Natural killer cell (primary cell): ENCODE measurements at regions not wholly inside any gene's neighbourhood (a gene's known extent, or its start where the extent isn't known, plus 50 kb on each side); places are given as distances from the start of the nearest gene placed in this dataset.

Source experiments
- ATAC-seq, 3 donors: fragments of 150-1000 bp in 2 of 3; fragments of 200-7000 bp in 1 of 3; cut with Tn5 transposase; 1 replicate in 1 of 3; 2 replicates in 2 of 3; pipeline ENCODE4 v1.10.0; 2021; ENCODE audit warnings: mild to moderate bottlenecking in 2 of 3, moderate library complexity in 2 of 3
- DNase-seq, 2 donors: peaks; one replicate each; pipeline versions ENCODE4 v3.0.0 to v3.0.0-alpha.2; 2013 to 2021; ENCODE audit warnings: mixed read lengths in 1 of 2
- H3K27ac ChIP-seq: one replicate; pipeline ENCODE4 v1.5.1; 2013; ENCODE audit warnings: mild to moderate bottlenecking, low read length
- H3K27me3 ChIP-seq: one replicate; pipeline ENCODE4 v1.6.1; 2013; ENCODE audit warnings: low read length; ENCODE audit not compliant: control insufficient read depth, insufficient read depth
- H3K36me3 ChIP-seq: one replicate; pipeline ENCODE4 v1.6.1; 2013; ENCODE audit warnings: low read length; ENCODE audit not compliant: control insufficient read depth, insufficient read depth
- H3K4me1 ChIP-seq: one replicate; pipeline ENCODE4 v1.6.1; 2013; ENCODE audit warnings: low read length; ENCODE audit not compliant: control insufficient read depth, insufficient read depth
- H3K4me3 ChIP-seq: one replicate; pipeline ENCODE4 v1.5.1; 2013; ENCODE audit warnings: low read length
- H3K9me3 ChIP-seq: one replicate; pipeline ENCODE4 v1.6.1; 2013; ENCODE audit warnings: low read length; ENCODE audit not compliant: control insufficient read depth, insufficient read depth
- H3K27ac Mint-ChIP-seq, 2 donors: one replicate each; pipeline ENCODE4 v1.8.0; 2022; ENCODE audit warnings: mild to moderate bottlenecking in 2 of 2, mixed read lengths in 2 of 2, moderate library complexity in 1 of 2
- H3K27me3 Mint-ChIP-seq, 2 donors: one replicate each; pipeline ENCODE4 v1.8.0; 2022; ENCODE audit warnings: low read depth in 2 of 2, mixed read lengths in 2 of 2
- H3K36me3 Mint-ChIP-seq: one replicate; pipeline ENCODE4 v1.8.0; 2022; ENCODE audit warnings: mixed read lengths
- H3K4me1 Mint-ChIP-seq, 2 donors: one replicate each; pipeline ENCODE4 v1.8.0; 2022; ENCODE audit warnings: mixed read lengths in 2 of 2
- H3K4me3 Mint-ChIP-seq: one replicate; pipeline ENCODE4 v1.8.0; 2022; ENCODE audit warnings: mild to moderate bottlenecking, moderate library complexity, mixed read lengths
- H3K9me3 Mint-ChIP-seq, 2 donors: one replicate each; pipeline ENCODE4 v1.8.0; 2022; ENCODE audit warnings: mixed read lengths in 2 of 2
- CTCF ChIP-seq: fragments of 200-600 bp; IDR thresholded peaks from one replicate; pipeline ENCODE4 v1.8.0; 2022; ENCODE audit warnings: antibody characterized with exemption
- WGBS: methylation state at CpG from one replicate; pipeline ENCODE4 v1.1.7; 2013; ENCODE audit warnings: missing lambda C conversion rate; ENCODE audit not compliant: insufficient coverage; 5-methylcytosine and 5-hydroxymethylcytosine counted together
- intact Hi-C: fragments of 100-400 bp; cut with micrococcal nuclease; formaldehyde crosslinking; loops from one replicate; pipeline ENCODE4 v1.14.2; 2022

GRCh38 chr2:172283476-172283875 is 143.9 kb upstream of the ITGA6 start:
- Mint-ChIP-seq H3K27me3 (peaks cover 0 to 6% of the 10 kb centered on the region in 2 donors), H3K27ac (no peak overlapping the region), H3K4me3 (no peak overlapping the region), H3K9me3 (no peaks in the 10 kb centered on the region), H3K4me1 (peaks cover 0 to 4% of the 10 kb centered on the region in 2 donors), H3K36me3 (no peaks in the 10 kb centered on the region)
- intact Hi-C loops: no loop called here
- ATAC-seq (no peak), DNase-seq (no peak)
- 28% methylated on average over 5 of the region's 5 CpGs for WGBS
- Histone ChIP-seq H3K27ac (no peak overlapping the region), H3K4me1 (no peaks in the 10 kb centered on the region), H3K36me3 (no peaks in the 10 kb centered on the region), H3K27me3 (no peaks in the 10 kb centered on the region), H3K4me3 (no peak overlapping the region), H3K9me3 (no peaks in the 10 kb centered on the region)
- TF ChIP-seq CTCF: no peak

GRCh38 chr2:172284209-172284608 is 143.2 kb upstream of the ITGA6 start:
- DNase-seq (no peak), ATAC-seq (no peak)
- Mint-ChIP-seq H3K9me3 (no peaks in the 10 kb centered on the region), H3K27me3 (peaks cover 0 to 6% of the 10 kb centered on the region in 2 donors), H3K36me3 (no peaks in the 10 kb centered on the region), H3K4me3 (no peak overlapping the region), H3K4me1 (peaks cover 0 to 4% of the 10 kb centered on the region in 2 donors), H3K27ac (no peak overlapping the region)
- H3K4me1 ChIP-seq: no peaks in the 10 kb centered on the region
- 88% methylated on average over 3 of the region's 4 CpGs for WGBS
- H3K27me3 ChIP-seq: no peaks in the 10 kb centered on the region
- H3K36me3 ChIP-seq: no peaks in the 10 kb centered on the region
- no peak for TF ChIP-seq CTCF
- H3K4me3 ChIP-seq: no peak overlapping the region
- H3K27ac ChIP-seq: no peak overlapping the region
- intact Hi-C loops: no loop called here
- H3K9me3 ChIP-seq: no peaks in the 10 kb centered on the region

GRCh38 chr2:172285010-172285621 is 142.3 kb upstream of the ITGA6 start:
- Mint-ChIP-seq H3K4me3 (no peak overlapping the region), H3K27me3 (peaks cover 0 to 3% of the 10 kb centered on the region in 2 donors), H3K9me3 (no peaks in the 10 kb centered on the region), H3K36me3 (no peaks in the 10 kb centered on the region), H3K27ac (no peak overlapping the region), H3K4me1 (peaks cover 0 to 4% of the 10 kb centered on the region in 2 donors)
- intact Hi-C loops: no loop called here
- ATAC-seq (no peak), DNase-seq (no peak)
- no peak overlapping the region for H3K27ac ChIP-seq
- WGBS: 78% methylated on average over 5 of the region's 5 CpGs
- no peaks in the 10 kb centered on the region for H3K27me3 ChIP-seq
- H3K4me1 ChIP-seq: no peaks in the 10 kb centered on the region
- TF ChIP-seq CTCF: no peak
- H3K36me3 ChIP-seq: no peaks in the 10 kb centered on the region
- H3K4me3 ChIP-seq: no peak overlapping the region
- no peaks in the 10 kb centered on the region for H3K9me3 ChIP-seq

- no peak for ATAC-seq
- Histone ChIP-seq H3K27me3 (no peaks in the 10 kb centered on the region), H3K36me3 (no peaks in the 10 kb centered on the region), H3K4me1 (no peaks in the 10 kb centered on the region), H3K9me3 (no peaks in the 10 kb centered on the region), H3K4me3 (no peak overlapping the region), H3K27ac (no peak overlapping the region)
- intact Hi-C loops: no loop called here
- Mint-ChIP-seq H3K4me3 (no peak overlapping the region), H3K9me3 (no peaks in the 10 kb centered on the region), H3K4me1 (peaks cover 0 to 4% of the 10 kb centered on the region in 2 donors), H3K27me3 (peaks cover 0 to 3% of the 10 kb centered on the region in 2 donors), H3K27ac (no peak overlapping the region), H3K36me3 (no peaks in the 10 kb centered on the region)
- TF ChIP-seq CTCF: no peak
- WGBS: 54% methylated on average over 9 of the region's 9 CpGs
- DNase-seq: no peak
These were observed 141.6 kb upstream of the ITGA6 start for GRCh38 chr2:172285760-172286159.
